ENCODE measurements at regions not wholly inside any gene's neighbourhood (a gene's known extent, or its start where the extent isn't known, plus 50 kb on each side); places are given as distances from the start of the nearest gene placed in this dataset.

DNA sequence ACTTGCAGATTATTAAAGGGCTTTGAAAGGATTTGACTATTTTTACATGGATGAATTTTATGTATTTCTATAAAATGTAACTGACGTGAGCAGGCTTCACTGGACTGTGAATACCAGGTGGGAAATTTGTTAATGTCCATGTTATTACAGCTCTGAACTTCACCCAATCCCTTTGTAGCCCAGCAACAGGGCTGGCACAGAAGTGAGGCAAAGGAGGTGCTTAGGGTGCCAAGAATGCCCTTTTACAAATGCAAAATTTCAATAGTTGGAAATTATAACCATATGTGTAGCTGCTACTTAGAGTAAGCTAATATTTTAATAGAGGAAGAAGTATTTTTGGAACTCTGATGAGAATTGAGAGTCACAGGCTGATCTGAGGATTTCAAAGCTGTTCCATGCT lies 53.7 kb upstream of the FAM98A start:
- TF ChIP-seq, protein P1, sequence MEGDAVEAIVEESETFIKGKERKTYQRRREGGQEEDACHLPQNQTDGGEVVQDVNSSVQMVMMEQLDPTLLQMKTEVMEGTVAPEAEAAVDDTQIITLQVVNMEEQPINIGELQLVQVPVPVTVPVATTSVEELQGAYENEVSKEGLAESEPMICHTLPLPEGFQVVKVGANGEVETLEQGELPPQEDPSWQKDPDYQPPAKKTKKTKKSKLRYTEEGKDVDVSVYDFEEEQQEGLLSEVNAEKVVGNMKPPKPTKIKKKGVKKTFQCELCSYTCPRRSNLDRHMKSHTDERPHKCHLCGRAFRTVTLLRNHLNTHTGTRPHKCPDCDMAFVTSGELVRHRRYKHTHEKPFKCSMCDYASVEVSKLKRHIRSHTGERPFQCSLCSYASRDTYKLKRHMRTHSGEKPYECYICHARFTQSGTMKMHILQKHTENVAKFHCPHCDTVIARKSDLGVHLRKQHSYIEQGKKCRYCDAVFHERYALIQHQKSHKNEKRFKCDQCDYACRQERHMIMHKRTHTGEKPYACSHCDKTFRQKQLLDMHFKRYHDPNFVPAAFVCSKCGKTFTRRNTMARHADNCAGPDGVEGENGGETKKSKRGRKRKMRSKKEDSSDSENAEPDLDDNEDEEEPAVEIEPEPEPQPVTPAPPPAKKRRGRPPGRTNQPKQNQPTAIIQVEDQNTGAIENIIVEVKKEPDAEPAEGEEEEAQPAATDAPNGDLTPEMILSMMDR (IDR thresholded peaks at IDR 0.05), result no peak
- TF ChIP-seq POLR2A (IDR thresholded peaks at IDR 0.05), result no peak
